IMR-90 (cell line): ENCODE measurements at regions not wholly inside any gene's neighbourhood (a gene's known extent, or its start where the extent isn't known, plus 50 kb on each side); places are given as distances from the start of the nearest gene placed in this dataset.

ENCODE experiments used
- ATAC-seq: fragments of 200-7000 bp; cut with Tn5 transposase; 2 replicates; pipeline ENCODE4 v1.9.1; 2020; ENCODE audit warnings: low read depth, mild to moderate bottlenecking, moderate library complexity
- BruUV-seq: library from RNA; stranded (reverse); fragments of 400-500 nt; replicated peaks from 2 replicates; lab custom pipeline; 2021; lab: Mats Ljungman, UMichigan
- CTCF ChIA-PET: fragments of 300-600 bp; formaldehyde crosslinking; extraction: SDS; loops from one replicate; lab custom pipeline; 2021; ENCODE audit warnings: antibody characterized with exemption; lab: Yijun Ruan, JAX
- POLR2A ChIA-PET: fragments of 300-600 bp; sonication (Branson Sonifier 250); formaldehyde crosslinking; loops from one replicate; lab custom pipeline; 2022; ENCODE audit warnings: antibody characterized with exemption; ENCODE audit not compliant: unreplicated experiment; lab: Charles Lee
- DNase-seq: peaks from one replicate; pipeline ENCODE4 v3.0.0; 2013
- H2AFZ ChIP-seq: replicated peaks from 2 replicates; pipeline ENCODE3; 2013; ENCODE audit warnings: low read length, mild to moderate bottlenecking; ENCODE audit not compliant: poor library complexity
- H2AK5ac ChIP-seq: 2 replicates; pipeline ENCODE4 v1.6.1; 2013; ENCODE audit warnings: low read depth, low read length, inconsistent platforms
- H2AK9ac ChIP-seq: replicated peaks from 2 replicates; pipeline ENCODE3; 2013; ENCODE audit warnings: mild to moderate bottlenecking, low read depth, low read length, moderate library complexity; ENCODE audit not compliant: poor library complexity
- H2BK120ac ChIP-seq: 2 replicates; pipeline ENCODE4 v1.6.1; 2013; ENCODE audit warnings: low read depth, low read length, inconsistent platforms
- H2BK15ac ChIP-seq: 3 replicates; pipeline ENCODE4 v1.6.1; 2013; ENCODE audit warnings: low read depth, low read length, inconsistent platforms
- H2BK20ac ChIP-seq: 2 replicates; pipeline ENCODE4 v1.6.1; 2013; ENCODE audit warnings: low read depth, mild to moderate bottlenecking, inconsistent platforms, low read length, moderate library complexity
- H2BK5ac ChIP-seq: 2 replicates; pipeline ENCODE4 v1.6.1; 2013; ENCODE audit warnings: mild to moderate bottlenecking, low read depth, low read length, inconsistent platforms; ENCODE audit not compliant: poor library complexity, severe bottlenecking
- H3K14ac ChIP-seq: replicated peaks from 2 replicates; pipeline ENCODE4 v1.6.1; 2013; ENCODE audit warnings: low read depth, low read length, inconsistent platforms
- H3K18ac ChIP-seq: 2 replicates; pipeline ENCODE4 v1.6.1; 2013; ENCODE audit warnings: low read depth, low read length, control low read depth
- H3K23ac ChIP-seq: 2 replicates; pipeline ENCODE4 v1.6.1; 2013; ENCODE audit warnings: low read depth, low read length, inconsistent platforms
- H3K27ac ChIP-seq: 2 replicates; pipeline ENCODE4 v1.5.1; 2013; ENCODE audit warnings: mild to moderate bottlenecking, control low read depth, low read length; ENCODE audit not compliant: insufficient read depth
- H3K27me3 ChIP-seq: 2 replicates; pipeline ENCODE4 v1.6.1; 2013; ENCODE audit warnings: low read length; ENCODE audit not compliant: control insufficient read depth, insufficient read depth
- H3K36me3 ChIP-seq: 2 replicates; pipeline ENCODE4 v1.6.1; 2013; ENCODE audit warnings: low read length, mixed read lengths; ENCODE audit not compliant: control insufficient read depth, insufficient read depth
- H3K4ac ChIP-seq: 2 replicates; pipeline ENCODE4 v1.6.1; 2013; ENCODE audit warnings: low read depth, low read length, inconsistent platforms
- H3K4me1 ChIP-seq: 2 replicates; pipeline ENCODE4 v1.6.1; 2013; ENCODE audit warnings: low read length, mixed read lengths; ENCODE audit not compliant: control insufficient read depth, insufficient read depth
- H3K4me2 ChIP-seq: 2 replicates; pipeline ENCODE4 v1.6.1; 2013; ENCODE audit warnings: low read depth, mild to moderate bottlenecking, control low read depth, low read length, moderate library complexity
- H3K4me3 ChIP-seq: 2 replicates; pipeline ENCODE4 v1.5.1; 2013; ENCODE audit warnings: low read depth, mild to moderate bottlenecking, control low read depth, low read length, moderate library complexity; ENCODE audit not compliant: insufficient read depth
- H3K56ac ChIP-seq: 2 replicates; pipeline ENCODE4 v1.6.1; 2013; ENCODE audit warnings: low read length, inconsistent platforms; ENCODE audit not compliant: insufficient read depth; ENCODE audit errors: extremely low read depth
- H3K79me1 ChIP-seq, 2 experiments: 2 replicates each; pipeline ENCODE4 v1.6.1; 2013; ENCODE audit warnings: low read length in 2 of 2, inconsistent platforms in 1 of 2, low read depth in 1 of 2
- H3K9ac ChIP-seq: 2 replicates; pipeline ENCODE4 v1.6.1; 2013; ENCODE audit warnings: low read depth, low read length, control low read depth
- H3K9me1 ChIP-seq: 2 replicates; pipeline ENCODE4 v1.6.1; 2013; ENCODE audit warnings: low read length, inconsistent platforms; ENCODE audit not compliant: insufficient read depth
- H3K9me3 ChIP-seq: 2 replicates; pipeline ENCODE4 v1.6.1; 2013; ENCODE audit warnings: low read length; ENCODE audit not compliant: control insufficient read depth, insufficient read depth
- H4K20me1 ChIP-seq: 2 replicates; pipeline ENCODE4 v1.6.1; 2013; ENCODE audit warnings: low read length, inconsistent platforms; ENCODE audit not compliant: insufficient read depth
- H4K5ac ChIP-seq: 2 replicates; pipeline ENCODE4 v1.6.1; 2013; ENCODE audit warnings: mild to moderate bottlenecking, low read depth, low read length, control low read depth
- H4K8ac ChIP-seq, 2 experiments: 2 replicates each; pipeline ENCODE4 v1.6.1; 2013; ENCODE audit warnings: low read depth in 2 of 2, low read length in 2 of 2, control low read depth in 1 of 2, inconsistent platforms in 1 of 2
- H4K91ac ChIP-seq: 2 replicates; pipeline ENCODE4 v1.6.1; 2013; ENCODE audit warnings: low read depth, low read length, inconsistent platforms; ENCODE audit not compliant: insufficient read depth
- MAZ ChIP-seq: IDR thresholded peaks from 2 replicates; pipeline ENCODE4 v1.6.1; 2012; ENCODE audit warnings: low read depth, mild to moderate bottlenecking, low read length, improper control_type of control experiment, moderate library complexity, borderline replicate concordance
- WGBS, 2 experiments: methylation state at CpG; one replicate each; pipeline versions ENCODE4 v1.1.5 to v1.1.7; 2013; ENCODE audit warnings: missing lambda C conversion rate in 2 of 2; ENCODE audit not compliant: insufficient read length in 1 of 2; ENCODE audit errors: extremely low coverage in 2 of 2; 5-methylcytosine and 5-hydroxymethylcytosine counted together
- dilution Hi-C: fragments of 300-500 bp; cut with HindIII; formaldehyde crosslinking; loops from one replicate; pipeline ENCODE4 v1.14.3; 2018; ENCODE audit warnings: low sequenced_read_pairs; ENCODE audit not compliant: unreplicated experiment
- in situ Hi-C: fragments of 300-500 bp; cut with MboI; formaldehyde crosslinking; loops from 3 replicates; pipeline ENCODE4 v1.14.3; 2019; ENCODE audit warnings: low sequenced_read_pairs, inconsistent platforms, mixed read lengths
- intact Hi-C: fragments of 100-400 bp; cut with micrococcal nuclease; formaldehyde crosslinking; loops from 2 replicates; pipeline ENCODE4 v1.10.0; 2022
- TF ChIP-seq, protein P1 (sequence below): fragments of 150-350 bp; IDR thresholded peaks from 2 replicates; pipeline ENCODE4 v1.6.1; 2016; ENCODE audit warnings: low read depth, mild to moderate bottlenecking, low read length, moderate library complexity, borderline replicate concordance

DNA sequence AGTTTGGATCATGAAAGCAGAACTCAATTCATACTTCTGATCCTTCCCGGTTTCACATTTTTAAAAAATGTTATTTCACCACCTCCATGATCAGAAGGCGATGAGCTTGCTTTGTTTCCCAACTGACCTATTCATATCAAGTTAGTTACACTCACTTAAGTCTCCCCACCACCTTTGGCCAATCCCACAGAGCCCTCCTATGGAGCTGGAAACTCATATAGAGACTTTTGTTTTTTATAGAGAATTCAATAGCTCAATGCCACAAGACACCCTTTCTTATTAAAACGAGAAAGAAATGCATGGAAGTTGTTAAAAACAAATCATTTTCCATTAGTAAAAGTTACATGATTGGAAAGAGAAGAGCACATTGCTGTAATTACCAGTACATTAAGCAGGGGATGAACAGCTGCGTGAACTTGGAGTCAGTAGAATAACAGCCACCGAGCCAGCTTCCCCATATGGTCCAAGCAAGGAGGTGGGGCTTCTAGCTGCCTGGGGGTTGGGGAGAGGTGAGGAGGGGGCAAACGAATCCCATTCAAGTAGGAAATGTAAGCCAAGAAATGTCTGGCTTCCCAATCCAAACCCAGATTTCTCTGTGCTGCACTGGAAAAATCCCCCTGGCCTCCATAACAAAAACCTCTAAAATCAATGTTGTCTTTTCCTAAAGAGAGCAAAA is 614.5 kb downstream of the IRS1 start:
- H2AK5ac ChIP-seq, result peak overlapping the region; percentile 95
- H3K36me3 ChIP-seq, result no peaks in the 10 kb centered on the region; the same call in 1 of the 2 replicates
- H3K23ac ChIP-seq, result peak overlapping the region; percentile 97
- peak overlapping the region; percentile 100 for H3K27ac ChIP-seq
- peak overlapping the region; percentile 91 for H3K14ac ChIP-seq
- H3K79me1 ChIP-seq, result peaks cover 13 to 42% of the 10 kb centered on the region in 2 experiments
- CTCF ChIA-PET, result interaction anchor here (1.4 to 2.2 kb wide), 3 partner anchors 31 to 296 kb away, joined by 3 to 6 read pairs (median 4); no protein-coding TSS in a partner anchor
- H4K20me1 ChIP-seq, result no peaks in the 10 kb centered on the region
- BruUV-seq, result TSS peak; percentile 71
- peak overlapping the region; percentile 82 for H3K4ac ChIP-seq
- H2BK120ac ChIP-seq, result peak overlapping the region; percentile 99
- H4K91ac ChIP-seq, result peak overlapping the region; percentile 96
- H3K56ac ChIP-seq, result peak overlapping the region; percentile 99
- H4K5ac ChIP-seq, result peak overlapping the region; percentile 99
- H2BK15ac ChIP-seq, result peak overlapping the region; percentile 96
- peak; percentile 43 for ATAC-seq
- peaks cover 5% of the 10 kb centered on the region; the same call in 1 of the 2 replicates for H3K9me3 ChIP-seq
- in situ Hi-C loops (loop anchor here (5.0 to 25.0 kb wide), 4 partner anchors 298 to 802 kb away; partner anchors contain the start of gene IRS1), intact Hi-C loops (loop anchor here (1.0 to 10.0 kb wide), 8 partner anchors 66 to 920 kb away; no protein-coding TSS in a partner anchor), dilution Hi-C loops (no loop called here)
- no peaks in the 10 kb centered on the region for H3K9me1 ChIP-seq
- TF ChIP-seq MAZ, result peak; percentile 10; the same call in 1 of the 2 replicates
- TF ChIP-seq, protein P1, sequence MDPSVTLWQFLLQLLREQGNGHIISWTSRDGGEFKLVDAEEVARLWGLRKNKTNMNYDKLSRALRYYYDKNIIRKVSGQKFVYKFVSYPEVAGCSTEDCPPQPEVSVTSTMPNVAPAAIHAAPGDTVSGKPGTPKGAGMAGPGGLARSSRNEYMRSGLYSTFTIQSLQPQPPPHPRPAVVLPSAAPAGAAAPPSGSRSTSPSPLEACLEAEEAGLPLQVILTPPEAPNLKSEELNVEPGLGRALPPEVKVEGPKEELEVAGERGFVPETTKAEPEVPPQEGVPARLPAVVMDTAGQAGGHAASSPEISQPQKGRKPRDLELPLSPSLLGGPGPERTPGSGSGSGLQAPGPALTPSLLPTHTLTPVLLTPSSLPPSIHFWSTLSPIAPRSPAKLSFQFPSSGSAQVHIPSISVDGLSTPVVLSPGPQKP, result no peak
- H3K9ac ChIP-seq, result peak overlapping the region; percentile 90
- H2AFZ ChIP-seq, result peak overlapping the region; percentile 36
- H4K8ac ChIP-seq, result peak overlapping the region; percentile 92 to 94
- H2AK9ac ChIP-seq, result peak overlapping the region; percentile 90
- H2BK5ac ChIP-seq, result peak overlapping the region; percentile 100
- WGBS, 2 experiments, result 70% methylated on average over 2 of the region's 6 CpGs; no CpG with 5 or more reads in 1 of the 2 experiments
- peak overlapping the region; percentile 99 for H2BK20ac ChIP-seq
- POLR2A ChIA-PET, result interaction anchor here (0.6 to 1.0 kb wide), 3 partner anchors 66 to 799 kb away, joined by 3 read pairs; no protein-coding TSS in a partner anchor
- peaks cover 30% of the 10 kb centered on the region for H3K4me1 ChIP-seq
- peak overlapping the region; percentile 80 for H3K4me2 ChIP-seq
- H3K18ac ChIP-seq, result peak overlapping the region; percentile 100
- peak; percentile 75 for DNase-seq
- no peaks in the 10 kb centered on the region for H3K27me3 ChIP-seq
- peak overlapping the region; percentile 24; the same call in 1 of the 2 replicates for H3K4me3 ChIP-seq
